AG04450 (cell line): ENCODE measurements at regions not wholly inside any gene's neighbourhood (a gene's known extent, or its start where the extent isn't known, plus 50 kb on each side); places are given as distances from the start of the nearest gene placed in this dataset.

Experiments
- CTCF ChIA-PET: fragments of 300-600, 350-600 bp; formaldehyde crosslinking; extraction: SDS; loops from one replicate; lab custom pipeline; 2022; ENCODE audit warnings: antibody characterized with exemption, inconsistent platforms; lab: Charles Lee
- POLR2A ChIA-PET: fragments of 350-600 bp; formaldehyde crosslinking; extraction: SDS; loops from one replicate; lab custom pipeline; 2021; ENCODE audit warnings: antibody characterized with exemption, inconsistent platforms; lab: Yijun Ruan, JAX
- DNase-seq: peaks from one replicate; pipeline ENCODE4 v3.0.0-alpha.2; 2011; ENCODE audit warnings: low read depth, low spot score
- H3K27ac ChIP-seq: one replicate; pipeline ENCODE4 v1.5.1; 2012; ENCODE audit warnings: low read depth, low read length, control low read depth
- H3K27me3 ChIP-seq: one replicate; pipeline ENCODE4 v1.6.0; 2012; ENCODE audit warnings: low read length; ENCODE audit not compliant: control insufficient read depth, insufficient read depth
- H3K4me3 ChIP-seq: 2 replicates; pipeline ENCODE4 v1.5.1; 2011; ENCODE audit warnings: mild to moderate bottlenecking, low read depth, low read length, control low read depth
- H3K9me3 ChIP-seq: 2 replicates; pipeline ENCODE4 v1.5.1; 2012; ENCODE audit warnings: low read length; ENCODE audit not compliant: control insufficient read depth, insufficient read depth
- TF ChIP-seq, protein P1 (sequence below): IDR thresholded peaks from 2 replicates; pipeline ENCODE4 v1.5.1; 2011; ENCODE audit warnings: low read depth, low read length, control low read depth, inconsistent platforms

DNA sequence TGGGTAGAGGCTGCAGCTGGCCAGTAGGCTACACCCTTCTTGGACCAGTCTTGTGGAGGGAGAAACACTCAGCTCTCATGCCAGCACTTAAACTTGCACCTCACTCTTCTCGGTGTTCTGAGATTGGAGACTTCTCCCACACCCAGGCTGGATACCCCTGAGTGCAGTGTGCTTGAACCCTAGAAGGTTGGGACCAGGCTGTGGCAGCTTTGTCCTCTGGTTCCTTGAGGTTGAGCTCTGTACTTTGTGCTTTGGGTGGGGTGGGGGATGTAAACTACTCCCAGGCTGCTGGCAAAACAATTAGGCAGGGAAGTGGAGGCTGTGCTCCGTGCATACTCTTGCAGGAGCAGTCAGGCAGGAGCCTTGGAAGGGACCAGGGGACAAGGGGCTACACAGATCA is 143.6 kb upstream of the GNPDA2 start:
- H3K4me3 ChIP-seq, result no peak overlapping the region
- CTCF ChIA-PET, result no interaction called here
- no peaks in the 10 kb centered on the region for H3K27me3 ChIP-seq
- POLR2A ChIA-PET, result no interaction called here
- no peak for DNase-seq
- H3K27ac ChIP-seq, result no peak overlapping the region
- peaks cover 9% of the 10 kb centered on the region; the same call in 1 of the 2 replicates for H3K9me3 ChIP-seq
- TF ChIP-seq, protein P1, sequence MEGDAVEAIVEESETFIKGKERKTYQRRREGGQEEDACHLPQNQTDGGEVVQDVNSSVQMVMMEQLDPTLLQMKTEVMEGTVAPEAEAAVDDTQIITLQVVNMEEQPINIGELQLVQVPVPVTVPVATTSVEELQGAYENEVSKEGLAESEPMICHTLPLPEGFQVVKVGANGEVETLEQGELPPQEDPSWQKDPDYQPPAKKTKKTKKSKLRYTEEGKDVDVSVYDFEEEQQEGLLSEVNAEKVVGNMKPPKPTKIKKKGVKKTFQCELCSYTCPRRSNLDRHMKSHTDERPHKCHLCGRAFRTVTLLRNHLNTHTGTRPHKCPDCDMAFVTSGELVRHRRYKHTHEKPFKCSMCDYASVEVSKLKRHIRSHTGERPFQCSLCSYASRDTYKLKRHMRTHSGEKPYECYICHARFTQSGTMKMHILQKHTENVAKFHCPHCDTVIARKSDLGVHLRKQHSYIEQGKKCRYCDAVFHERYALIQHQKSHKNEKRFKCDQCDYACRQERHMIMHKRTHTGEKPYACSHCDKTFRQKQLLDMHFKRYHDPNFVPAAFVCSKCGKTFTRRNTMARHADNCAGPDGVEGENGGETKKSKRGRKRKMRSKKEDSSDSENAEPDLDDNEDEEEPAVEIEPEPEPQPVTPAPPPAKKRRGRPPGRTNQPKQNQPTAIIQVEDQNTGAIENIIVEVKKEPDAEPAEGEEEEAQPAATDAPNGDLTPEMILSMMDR, result no peak

DNA sequence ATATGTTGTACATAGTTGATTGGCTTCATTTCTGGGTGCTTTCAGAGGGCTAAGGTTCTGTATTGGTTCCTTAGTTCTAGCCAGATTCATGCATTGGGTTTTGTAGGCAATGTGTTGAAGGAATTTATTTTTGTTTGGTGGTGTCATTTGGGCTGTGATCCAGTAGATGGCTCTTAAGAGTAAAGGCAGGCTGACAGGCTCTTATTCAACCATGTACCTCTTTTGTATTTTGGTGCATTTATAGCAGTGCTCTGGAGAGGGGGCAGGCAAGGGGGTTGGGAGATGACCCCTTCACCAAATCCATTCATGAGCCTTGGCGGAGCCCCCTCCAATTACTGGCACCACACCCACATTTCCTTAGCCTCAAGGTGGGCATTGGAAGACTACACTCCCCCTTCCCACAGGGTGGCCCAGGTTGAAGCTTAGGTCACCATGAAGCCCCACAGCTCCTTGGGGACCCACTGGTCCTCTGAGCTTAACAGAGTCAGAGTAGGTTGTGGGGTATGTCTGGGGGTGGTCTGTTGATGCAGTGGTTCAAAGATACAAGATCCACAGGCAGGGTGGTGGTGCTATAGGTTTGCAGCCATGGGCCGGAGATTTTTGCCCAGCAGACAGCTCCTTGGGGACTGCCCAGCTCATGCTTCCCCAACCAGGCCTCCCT is 143.0 kb upstream of the GNPDA2 start:
- POLR2A ChIA-PET, result no interaction called here
- CTCF ChIA-PET, result no interaction called here
- no peak overlapping the region for H3K27ac ChIP-seq
- no peak for DNase-seq
- H3K4me3 ChIP-seq, result no peak overlapping the region
- no peaks in the 10 kb centered on the region for H3K27me3 ChIP-seq
- peaks cover 9% of the 10 kb centered on the region; the same call in 1 of the 2 replicates for H3K9me3 ChIP-seq
- TF ChIP-seq, protein P1, result no peak

DNA sequence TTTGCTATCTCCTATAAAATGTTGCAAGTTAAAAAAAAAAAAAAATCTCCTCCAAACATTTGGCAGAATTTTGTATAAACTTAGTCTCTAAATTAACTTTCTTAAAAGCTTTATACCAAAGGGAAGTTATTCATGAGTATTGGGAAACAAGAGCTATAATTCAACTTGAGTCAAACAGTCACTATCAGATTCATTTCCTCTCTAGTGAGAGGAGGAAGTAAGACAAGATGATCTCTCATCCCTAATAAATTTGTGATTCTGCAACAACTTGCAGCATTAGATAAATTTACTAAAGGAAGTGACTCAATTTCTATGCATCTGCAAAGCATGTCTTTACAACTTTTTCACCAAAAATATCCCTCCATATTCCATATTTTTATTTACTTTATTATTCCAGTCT is 135.4 kb upstream of the GNPDA2 start:
- ChIA-PET POLR2A (no interaction called here), CTCF (no interaction called here)
- H3K4me3 ChIP-seq, result no peak overlapping the region
- H3K27me3 ChIP-seq, result no peaks in the 10 kb centered on the region
- no peak overlapping the region for H3K27ac ChIP-seq
- DNase-seq, result no peak
- no peaks in the 10 kb centered on the region; the same call in 1 of the 2 replicates for H3K9me3 ChIP-seq
- TF ChIP-seq, protein P1, result no peak

DNA sequence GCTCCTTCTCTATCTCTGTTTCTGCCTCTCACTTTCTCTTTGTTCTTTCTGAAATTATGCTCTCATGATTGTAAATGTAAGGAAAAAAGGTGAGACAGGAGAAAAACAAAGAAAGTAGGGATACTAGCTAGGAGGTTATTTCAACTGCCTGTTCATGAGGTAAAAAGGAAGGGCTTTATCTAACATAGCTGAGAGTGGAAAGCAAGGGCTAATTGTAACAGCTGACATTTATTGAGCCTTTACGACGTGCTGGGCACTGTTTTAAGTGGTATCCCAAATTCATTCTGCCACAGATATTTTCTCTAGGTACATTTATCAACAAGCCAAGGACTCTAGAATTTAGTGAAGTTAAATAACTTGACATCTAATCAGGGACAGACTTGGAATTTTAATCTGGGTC is 133.1 kb upstream of the GNPDA2 start:
- ChIA-PET CTCF (no interaction called here), POLR2A (no interaction called here)
- Histone ChIP-seq H3K4me3 (no peak overlapping the region), H3K27me3 (no peaks in the 10 kb centered on the region), H3K27ac (no peak overlapping the region), H3K9me3 (no peaks in the 10 kb centered on the region; the same call in 1 of the 2 replicates)
- no peak for DNase-seq
- TF ChIP-seq, protein P1, result no peak

DNA sequence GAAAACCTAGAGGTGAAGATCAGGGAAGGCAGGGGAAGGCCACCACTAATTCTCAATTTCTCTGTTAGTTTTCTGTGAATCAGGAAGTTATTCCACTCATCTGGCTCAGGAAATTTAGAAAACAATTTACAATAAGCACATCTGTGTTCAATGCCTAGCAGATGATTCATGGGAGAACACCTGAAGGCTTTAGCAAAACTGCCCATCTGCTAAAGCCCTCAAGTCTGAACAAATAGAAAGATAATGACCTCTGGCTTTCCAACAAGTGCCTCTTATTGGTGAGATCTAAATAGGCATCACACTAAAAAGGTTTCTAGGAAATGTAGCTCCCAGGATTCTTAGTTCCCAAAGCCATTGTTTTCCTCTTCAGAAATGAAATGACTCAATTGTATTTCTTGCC is 122.1 kb upstream of the GNPDA2 start:
- H3K27ac ChIP-seq, result no peak overlapping the region
- no peak overlapping the region for H3K4me3 ChIP-seq
- TF ChIP-seq, protein P1, result no peak
- ChIA-PET POLR2A (no interaction called here), CTCF (no interaction called here)
- DNase-seq, result no peak
- peaks cover 6% of the 10 kb centered on the region for H3K9me3 ChIP-seq
- no peaks in the 10 kb centered on the region for H3K27me3 ChIP-seq
